ENCODE measurements at regions not wholly inside any gene's neighbourhood (a gene's known extent, or its start where the extent isn't known, plus 50 kb on each side); places are given as distances from the start of the nearest gene placed in this dataset.
A peak's percentile ranks its signal among the peaks of the same experiment; 100 is the strongest.

DNA sequence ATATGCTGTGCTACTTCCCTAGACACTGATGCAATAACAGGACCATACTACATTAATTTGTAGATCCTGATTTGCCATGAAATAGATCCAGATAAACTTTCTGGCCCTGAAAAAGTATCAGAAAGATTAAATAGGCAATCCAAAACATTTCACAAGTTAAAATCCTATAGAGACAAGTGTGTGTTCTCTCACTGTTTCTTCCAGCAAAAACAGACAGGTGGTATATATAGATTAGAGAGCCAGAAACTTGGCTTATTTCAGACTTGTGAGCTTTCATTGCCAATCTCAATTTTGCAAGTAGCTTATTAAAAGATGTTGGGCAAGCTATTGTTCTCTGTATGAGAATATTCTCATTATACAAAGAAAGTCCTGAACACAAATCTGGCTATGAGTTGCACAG lies 289.1 kb upstream of the MANEA start:
- no peak overlapping the region for H4K5ac ChIP-seq (ENCODE audit: low read length)
- H2BK120ac ChIP-seq (ENCODE audit: low read depth, low read length): no peak overlapping the region
- no peak overlapping the region for H2BK5ac ChIP-seq (ENCODE audit: low read length)
- H3K27me3 ChIP-seq (ENCODE audit: insufficient read depth, low read length, poor library complexity): no peaks in the 10 kb centered on the region
- no peak overlapping the region for H4K8ac ChIP-seq (ENCODE audit: low read depth, low read length)
- H3K27ac ChIP-seq (ENCODE audit: low read depth, low read length): no peak overlapping the region
- H3K4me3 ChIP-seq (ENCODE audit: low read length): no peak overlapping the region
- H3K23ac ChIP-seq (ENCODE audit: low read length): no peak overlapping the region
- H3K4me1 ChIP-seq (ENCODE audit: control insufficient read depth, low read depth, low read length): peaks cover 3% of the 10 kb centered on the region
- H3K9ac ChIP-seq (ENCODE audit: low read length): no peak overlapping the region
- DNase-seq: no peak
- H3K79me1 ChIP-seq (ENCODE audit: low read length): no peaks in the 10 kb centered on the region
- no peak overlapping the region for H2AK5ac ChIP-seq (ENCODE audit: low read length)
- H3K56ac ChIP-seq (ENCODE audit: low read length): no peak overlapping the region
- H2BK15ac ChIP-seq (replicated peaks; ENCODE audit: low read depth): no peak overlapping the region
- H3K4ac ChIP-seq (ENCODE audit: low read depth, low read length): no peak overlapping the region
- no peaks in the 10 kb centered on the region for H3K79me2 ChIP-seq (ENCODE audit: control insufficient read depth, insufficient read depth, low read length)
- H3K18ac ChIP-seq (ENCODE audit: low read length): no peak overlapping the region
- H3K4me2 ChIP-seq (ENCODE audit: low read length): no peak overlapping the region
- no peaks in the 10 kb centered on the region for H3K36me3 ChIP-seq (ENCODE audit: control insufficient read depth, insufficient read depth, low read length)

DNA sequence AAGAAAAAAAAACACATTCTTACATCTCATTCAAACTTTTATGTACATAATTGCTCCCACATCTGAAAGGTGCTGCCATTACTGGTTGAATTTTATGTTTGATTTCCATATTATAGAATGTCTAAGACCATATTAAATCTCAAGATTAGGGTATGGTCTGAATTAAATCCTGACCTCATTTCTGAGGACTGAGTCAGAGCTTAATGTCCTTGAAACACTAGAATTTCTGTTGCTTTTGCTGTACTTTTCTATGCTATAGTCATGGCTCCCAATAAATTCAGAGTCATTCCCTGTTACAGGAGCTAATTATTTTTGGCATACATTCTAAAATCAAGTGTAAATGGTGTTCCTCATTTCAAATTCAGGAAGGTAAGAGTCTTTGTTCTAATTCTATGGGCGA lies 285.3 kb upstream of the MANEA start:
- Histone ChIP-seq H3K27me3 (ENCODE audit: insufficient read depth, low read length, poor library complexity) (no peaks in the 10 kb centered on the region), H3K4ac (ENCODE audit: low read depth, low read length) (no peak overlapping the region), H2AK5ac (ENCODE audit: low read length) (no peak overlapping the region), H3K27ac (ENCODE audit: low read depth, low read length) (no peak overlapping the region), H3K4me1 (ENCODE audit: control insufficient read depth, low read depth, low read length) (peaks cover 4% of the 10 kb centered on the region), H2BK15ac (replicated peaks; ENCODE audit: low read depth) (no peak overlapping the region), H3K79me1 (ENCODE audit: low read length) (no peaks in the 10 kb centered on the region), H3K9ac (ENCODE audit: low read length) (no peak overlapping the region), H3K4me2 (ENCODE audit: low read length) (no peak overlapping the region), H4K8ac (ENCODE audit: low read depth, low read length) (no peak overlapping the region), H3K36me3 (ENCODE audit: control insufficient read depth, insufficient read depth, low read length) (no peaks in the 10 kb centered on the region), H3K23ac (ENCODE audit: low read length) (no peak overlapping the region), H3K18ac (ENCODE audit: low read length) (no peak overlapping the region), H2BK120ac (ENCODE audit: low read depth, low read length) (no peak overlapping the region), H2BK5ac (ENCODE audit: low read length) (no peak overlapping the region), H3K79me2 (ENCODE audit: control insufficient read depth, insufficient read depth, low read length) (no peaks in the 10 kb centered on the region), H3K56ac (ENCODE audit: low read length) (no peak overlapping the region), H3K4me3 (ENCODE audit: low read length) (no peak overlapping the region), H4K5ac (ENCODE audit: low read length) (no peak overlapping the region)
- no CpG with 5 or more reads among the region's 1 CpG for WGBS (ENCODE audit: extremely low coverage, insufficient coverage, low lambda C conversion rate)
- DNase-seq: no peak

DNA sequence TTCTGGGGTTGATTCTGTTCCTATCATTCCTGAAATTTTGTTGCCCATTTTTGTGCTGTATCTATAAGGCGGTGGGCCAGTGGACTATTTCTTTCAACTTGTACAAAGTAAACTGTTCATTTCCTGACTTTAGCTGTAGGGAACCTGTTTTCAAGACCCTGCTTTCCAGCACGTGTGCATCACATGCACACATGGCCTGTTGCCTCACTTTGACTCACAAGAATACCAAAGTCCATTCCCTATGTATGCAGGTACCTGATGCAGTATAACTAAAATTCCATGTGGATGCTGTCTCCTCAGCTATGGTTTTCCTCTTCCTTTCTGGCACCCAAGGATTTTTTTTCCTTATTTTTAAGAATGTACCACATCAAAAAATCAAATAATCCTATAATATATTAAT lies 284.1 kb upstream of the MANEA start:
- H3K4me1 ChIP-seq (ENCODE audit: control insufficient read depth, low read depth, low read length): peaks cover 4% of the 10 kb centered on the region
- no peak overlapping the region for H3K4ac ChIP-seq (ENCODE audit: low read depth, low read length)
- no peak overlapping the region for H4K8ac ChIP-seq (ENCODE audit: low read depth, low read length)
- no peaks in the 10 kb centered on the region for H3K79me2 ChIP-seq (ENCODE audit: control insufficient read depth, insufficient read depth, low read length)
- no peak for DNase-seq
- H3K4me2 ChIP-seq (ENCODE audit: low read length): no peak overlapping the region
- H2AK5ac ChIP-seq (ENCODE audit: low read length): no peak overlapping the region
- no peak overlapping the region for H3K23ac ChIP-seq (ENCODE audit: low read length)
- H3K9ac ChIP-seq (ENCODE audit: low read length): no peak overlapping the region
- WGBS (ENCODE audit: extremely low coverage, insufficient coverage, low lambda C conversion rate): no CpG with 5 or more reads among the region's 2 CpGs
- no peak overlapping the region for H4K5ac ChIP-seq (ENCODE audit: low read length)
- no peak overlapping the region for H3K4me3 ChIP-seq (ENCODE audit: low read length)
- no peak overlapping the region for H2BK15ac ChIP-seq (replicated peaks; ENCODE audit: low read depth)
- H3K27ac ChIP-seq (ENCODE audit: low read depth, low read length): no peak overlapping the region
- H3K56ac ChIP-seq (ENCODE audit: low read length): no peak overlapping the region
- no peak overlapping the region for H2BK120ac ChIP-seq (ENCODE audit: low read depth, low read length)
- H3K27me3 ChIP-seq (ENCODE audit: insufficient read depth, low read length, poor library complexity): no peaks in the 10 kb centered on the region
- H2BK5ac ChIP-seq (ENCODE audit: low read length): no peak overlapping the region
- no peaks in the 10 kb centered on the region for H3K79me1 ChIP-seq (ENCODE audit: low read length)
- H3K18ac ChIP-seq (ENCODE audit: low read length): no peak overlapping the region
- H3K36me3 ChIP-seq (ENCODE audit: control insufficient read depth, insufficient read depth, low read length): no peaks in the 10 kb centered on the region

GRCh38 chr6:95294043-95294442 lies 283.3 kb upstream of the MANEA start:
- H3K27me3 ChIP-seq (ENCODE audit: insufficient read depth, low read length, poor library complexity): no peaks in the 10 kb centered on the region
- H3K4ac ChIP-seq (ENCODE audit: low read depth, low read length): no peak overlapping the region
- no peak overlapping the region for H4K8ac ChIP-seq (ENCODE audit: low read depth, low read length)
- H2BK15ac ChIP-seq (replicated peaks; ENCODE audit: low read depth): no peak overlapping the region
- WGBS (ENCODE audit: extremely low coverage, insufficient coverage, low lambda C conversion rate): no CpG with 5 or more reads among the region's 2 CpGs
- H2BK120ac ChIP-seq (ENCODE audit: low read depth, low read length): no peak overlapping the region
- no peak overlapping the region for H4K5ac ChIP-seq (ENCODE audit: low read length)
- H2AK5ac ChIP-seq (ENCODE audit: low read length): no peak overlapping the region
- H3K4me1 ChIP-seq (ENCODE audit: control insufficient read depth, low read depth, low read length): peaks cover 4% of the 10 kb centered on the region
- H3K4me3 ChIP-seq (ENCODE audit: low read length): no peak overlapping the region
- H3K4me2 ChIP-seq (ENCODE audit: low read length): no peak overlapping the region
- peak; percentile 79 for DNase-seq
- no peak overlapping the region for H3K9ac ChIP-seq (ENCODE audit: low read length)
- no peak overlapping the region for H3K23ac ChIP-seq (ENCODE audit: low read length)
- no peak overlapping the region for H3K18ac ChIP-seq (ENCODE audit: low read length)
- no peak overlapping the region for H3K56ac ChIP-seq (ENCODE audit: low read length)
- H3K27ac ChIP-seq (ENCODE audit: low read depth, low read length): no peak overlapping the region
- H3K79me1 ChIP-seq (ENCODE audit: low read length): no peaks in the 10 kb centered on the region
- H3K79me2 ChIP-seq (ENCODE audit: control insufficient read depth, insufficient read depth, low read length): no peaks in the 10 kb centered on the region
- no peak overlapping the region for H2BK5ac ChIP-seq (ENCODE audit: low read length)
- no peaks in the 10 kb centered on the region for H3K36me3 ChIP-seq (ENCODE audit: control insufficient read depth, insufficient read depth, low read length)

- no peak overlapping the region for H3K4me2 ChIP-seq (ENCODE audit: low read length)
- H3K79me2 ChIP-seq (ENCODE audit: control insufficient read depth, insufficient read depth, low read length): no peaks in the 10 kb centered on the region
- H3K23ac ChIP-seq (ENCODE audit: low read length): no peak overlapping the region
- H3K9ac ChIP-seq (ENCODE audit: low read length): no peak overlapping the region
- H2BK120ac ChIP-seq (ENCODE audit: low read depth, low read length): no peak overlapping the region
- no peak overlapping the region for H2AK5ac ChIP-seq (ENCODE audit: low read length)
- H3K27me3 ChIP-seq (ENCODE audit: insufficient read depth, low read length, poor library complexity): no peaks in the 10 kb centered on the region
- no peaks in the 10 kb centered on the region for H3K4me1 ChIP-seq (ENCODE audit: control insufficient read depth, low read depth, low read length)
- H3K79me1 ChIP-seq (ENCODE audit: low read length): no peaks in the 10 kb centered on the region
- no peak for DNase-seq
- H2BK15ac ChIP-seq (replicated peaks; ENCODE audit: low read depth): no peak overlapping the region
- no peak overlapping the region for H3K18ac ChIP-seq (ENCODE audit: low read length)
- no peak overlapping the region for H4K5ac ChIP-seq (ENCODE audit: low read length)
- H4K8ac ChIP-seq (ENCODE audit: low read depth, low read length): no peak overlapping the region
- H2BK5ac ChIP-seq (ENCODE audit: low read length): no peak overlapping the region
- WGBS (ENCODE audit: extremely low coverage, insufficient coverage, low lambda C conversion rate): no CpG with 5 or more reads among the region's 3 CpGs
- no peaks in the 10 kb centered on the region for H3K36me3 ChIP-seq (ENCODE audit: control insufficient read depth, insufficient read depth, low read length)
- no peak overlapping the region for H3K56ac ChIP-seq (ENCODE audit: low read length)
- H3K4ac ChIP-seq (ENCODE audit: low read depth, low read length): no peak overlapping the region
- H3K4me3 ChIP-seq (ENCODE audit: low read length): no peak overlapping the region
- H3K27ac ChIP-seq (ENCODE audit: low read depth, low read length): no peak overlapping the region
These were observed 267.8 kb upstream of the MANEA start for GRCh38 chr6:95309545-95309944.

DNA sequence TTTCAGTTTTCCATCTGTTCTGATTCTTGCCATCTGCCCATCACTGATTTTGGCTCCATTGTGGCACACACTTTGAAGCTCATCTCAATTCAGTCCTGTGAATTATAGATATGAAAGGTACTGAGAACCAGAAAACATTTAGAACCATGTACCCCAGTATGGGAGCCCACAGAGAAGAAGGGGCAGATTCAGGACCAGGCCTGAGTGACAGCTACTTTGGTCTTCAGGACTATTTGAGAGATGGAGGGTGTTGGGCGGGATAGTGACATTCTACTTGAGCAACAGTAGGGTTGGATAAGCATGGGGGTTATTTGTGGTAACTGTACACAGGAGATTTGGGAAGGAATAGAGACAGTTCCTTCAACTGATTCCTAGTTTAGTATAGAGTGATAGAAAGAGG lies 259.2 kb upstream of the MANEA start:
- no CpG with 5 or more reads among the region's 1 CpG for WGBS (ENCODE audit: extremely low coverage, insufficient coverage, low lambda C conversion rate)
- Histone ChIP-seq H3K9ac (ENCODE audit: low read length) (no peak overlapping the region), H4K8ac (ENCODE audit: low read depth, low read length) (no peak overlapping the region), H3K27ac (ENCODE audit: low read depth, low read length) (no peak overlapping the region), H3K36me3 (ENCODE audit: control insufficient read depth, insufficient read depth, low read length) (no peaks in the 10 kb centered on the region), H2AK5ac (ENCODE audit: low read length) (no peak overlapping the region), H2BK5ac (ENCODE audit: low read length) (no peak overlapping the region), H3K79me1 (ENCODE audit: low read length) (no peaks in the 10 kb centered on the region), H3K4me1 (ENCODE audit: control insufficient read depth, low read depth, low read length) (no peaks in the 10 kb centered on the region), H2BK15ac (replicated peaks; ENCODE audit: low read depth) (no peak overlapping the region), H3K4me3 (ENCODE audit: low read length) (no peak overlapping the region), H3K27me3 (ENCODE audit: insufficient read depth, low read length, poor library complexity) (no peaks in the 10 kb centered on the region), H3K18ac (ENCODE audit: low read length) (no peak overlapping the region), H2BK120ac (ENCODE audit: low read depth, low read length) (no peak overlapping the region), H3K4me2 (ENCODE audit: low read length) (no peak overlapping the region), H3K4ac (ENCODE audit: low read depth, low read length) (no peak overlapping the region), H3K79me2 (ENCODE audit: control insufficient read depth, insufficient read depth, low read length) (no peaks in the 10 kb centered on the region), H4K5ac (ENCODE audit: low read length) (no peak overlapping the region), H3K56ac (ENCODE audit: low read length) (no peak overlapping the region), H3K23ac (ENCODE audit: low read length) (no peak overlapping the region)
- DNase-seq: no peak
